ENCODE measurements at regions not wholly inside any gene's neighbourhood (a gene's known extent, or its start where the extent isn't known, plus 50 kb on each side); places are given as distances from the start of the nearest gene placed in this dataset.

DNA sequence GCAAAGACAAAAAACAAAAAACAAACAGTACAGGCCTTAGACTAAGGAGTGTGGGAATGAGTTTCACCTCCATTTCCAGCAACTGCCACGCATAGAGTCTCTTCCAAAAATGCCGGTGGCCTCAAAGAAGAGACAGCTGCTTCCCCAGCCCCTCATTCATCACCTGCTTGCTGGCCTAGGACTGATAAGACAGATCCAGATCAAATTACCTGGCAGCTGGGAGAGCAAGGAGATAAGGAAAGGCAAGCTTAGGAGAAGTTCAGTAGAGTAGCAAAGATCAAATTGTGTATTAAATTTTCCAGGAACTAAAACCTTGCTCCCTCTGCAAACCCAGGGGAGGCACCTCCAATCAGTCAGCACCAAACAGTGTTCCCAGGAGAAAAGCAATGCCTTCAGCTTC lies 325.8 kb upstream of the CTNNB1 start:
- Histone ChIP-seq H2AK5ac (ENCODE audit: low read length) (no peak overlapping the region), H3K4me2 (ENCODE audit: low read length) (no peak overlapping the region), H3K14ac (ENCODE audit: low read length) (no peak overlapping the region), H2AFZ (ENCODE audit: insufficient read depth, low read length, poor library complexity) (no peak overlapping the region), H2BK120ac (ENCODE audit: insufficient read depth, low read length, poor library complexity) (no peak overlapping the region), H3K36me3 (ENCODE audit: control insufficient read depth in 1 of 2, insufficient read depth in 2 of 2, low read length in 2 of 2) (no peaks in the 10 kb centered on the region), H3K27me3 (ENCODE audit: insufficient read depth, low read length) (no peaks in the 10 kb centered on the region), H3K4ac (ENCODE audit: low read depth, low read length) (no peak overlapping the region), H4K8ac (ENCODE audit: low read depth, low read length) (no peak overlapping the region), H3K79me1 (ENCODE audit: low read length) (peaks cover 12% of the 10 kb centered on the region), H4K91ac (ENCODE audit: low read depth, low read length) (no peak overlapping the region), H2BK5ac (ENCODE audit: low read depth, low read length, poor library complexity) (no peak overlapping the region), H2BK12ac (ENCODE audit: low read length) (no peak overlapping the region), H3K4me1 (ENCODE audit: control insufficient read depth in 1 of 2, insufficient read depth in 2 of 2, low read length in 2 of 2) (peaks cover 20 to 29% of the 10 kb centered on the region in 2 experiments), H3K18ac (ENCODE audit: low read length) (no peak overlapping the region), H3K27ac (ENCODE audit: low read depth, low read length) (no peak overlapping the region), H4K12ac (ENCODE audit: low read depth, low read length) (no peak overlapping the region), H3K23ac (ENCODE audit: low read length) (no peak overlapping the region), H3K9ac (ENCODE audit: low read length) (no peak overlapping the region), H3K79me2 (ENCODE audit: control insufficient read depth, insufficient read depth, low read length, poor library complexity) (no peaks in the 10 kb centered on the region), H3K9me3 (ENCODE audit: insufficient read depth, low read depth, low read length) (no peaks in the 10 kb centered on the region), H3K4me3 (ENCODE audit: low read depth, low read length) (no peak overlapping the region)
- WGBS (ENCODE audit: extremely low coverage, insufficient coverage, insufficient read length), result no CpG with 5 or more reads among the region's 2 CpGs
- DNase-seq, result no peak

DNA sequence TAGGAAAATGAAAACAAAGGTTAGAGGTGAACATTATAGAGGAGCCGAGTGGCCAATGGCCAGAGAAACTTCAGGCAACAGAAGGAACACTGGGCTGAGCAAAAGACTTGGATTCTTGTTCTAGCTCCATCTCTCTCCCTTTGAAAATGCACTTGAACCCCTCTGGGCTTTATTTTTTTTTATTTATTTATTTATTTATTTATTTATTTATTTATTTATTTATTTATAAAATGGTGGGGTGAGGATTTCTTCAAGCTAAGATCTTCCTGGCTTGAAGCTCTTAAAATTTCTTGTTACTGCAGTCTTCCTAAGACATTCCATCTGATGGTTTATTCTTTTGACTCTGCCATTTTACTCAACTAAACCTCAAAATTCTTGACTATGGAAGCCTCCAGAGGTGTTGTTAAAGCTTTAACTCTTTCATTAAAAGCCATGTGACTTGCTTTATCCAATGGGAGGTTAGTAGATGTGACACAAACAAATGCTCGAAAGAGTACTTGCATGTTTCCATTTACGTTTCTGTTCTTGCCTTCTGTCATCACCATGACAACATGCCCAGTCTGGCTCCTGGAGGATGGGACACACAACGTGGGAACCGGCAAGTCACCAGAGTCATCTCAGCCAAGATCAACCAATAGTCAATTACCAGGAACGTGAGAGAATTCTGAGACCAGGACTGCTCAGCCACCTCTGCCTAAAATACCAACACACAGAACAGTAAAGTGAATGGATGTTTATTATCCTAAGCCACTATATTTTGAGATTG lies 325.2 kb upstream of the CTNNB1 start:
- no peak overlapping the region for H3K18ac ChIP-seq (ENCODE audit: low read length)
- no peak overlapping the region for H2BK12ac ChIP-seq (ENCODE audit: low read length)
- DNase-seq, result no peak
- H3K4me2 ChIP-seq (ENCODE audit: low read length), result no peak overlapping the region
- H4K12ac ChIP-seq (ENCODE audit: low read depth, low read length), result no peak overlapping the region
- H3K9ac ChIP-seq (ENCODE audit: low read length), result no peak overlapping the region
- no peak overlapping the region for H3K4ac ChIP-seq (ENCODE audit: low read depth, low read length)
- H2AFZ ChIP-seq (ENCODE audit: insufficient read depth, low read length, poor library complexity), result no peak overlapping the region
- WGBS (ENCODE audit: extremely low coverage, insufficient coverage, insufficient read length), result no CpG with 5 or more reads among the region's 6 CpGs
- peaks cover 19 to 27% of the 10 kb centered on the region in 2 experiments for H3K4me1 ChIP-seq (ENCODE audit: control insufficient read depth in 1 of 2, insufficient read depth in 2 of 2, low read length in 2 of 2)
- H2BK5ac ChIP-seq (ENCODE audit: low read depth, low read length, poor library complexity), result no peak overlapping the region
- no peak overlapping the region for H3K14ac ChIP-seq (ENCODE audit: low read length)
- no peaks in the 10 kb centered on the region for H3K36me3 ChIP-seq (ENCODE audit: control insufficient read depth in 1 of 2, insufficient read depth in 2 of 2, low read length in 2 of 2)
- no peak overlapping the region for H4K8ac ChIP-seq (ENCODE audit: low read depth, low read length)
- H3K27me3 ChIP-seq (ENCODE audit: insufficient read depth, low read length), result no peaks in the 10 kb centered on the region
- no peak overlapping the region for H3K4me3 ChIP-seq (ENCODE audit: low read depth, low read length)
- no peaks in the 10 kb centered on the region for H3K9me3 ChIP-seq (ENCODE audit: insufficient read depth, low read depth, low read length)
- H4K91ac ChIP-seq (ENCODE audit: low read depth, low read length), result no peak overlapping the region
- no peaks in the 10 kb centered on the region for H3K79me2 ChIP-seq (ENCODE audit: control insufficient read depth, insufficient read depth, low read length, poor library complexity)
- H3K79me1 ChIP-seq (ENCODE audit: low read length), result peaks cover 15% of the 10 kb centered on the region
- H2BK120ac ChIP-seq (ENCODE audit: insufficient read depth, low read length, poor library complexity), result no peak overlapping the region
- H3K27ac ChIP-seq (ENCODE audit: low read depth, low read length), result no peak overlapping the region
- H3K23ac ChIP-seq (ENCODE audit: low read length), result no peak overlapping the region
- H2AK5ac ChIP-seq (ENCODE audit: low read length), result no peak overlapping the region

DNA sequence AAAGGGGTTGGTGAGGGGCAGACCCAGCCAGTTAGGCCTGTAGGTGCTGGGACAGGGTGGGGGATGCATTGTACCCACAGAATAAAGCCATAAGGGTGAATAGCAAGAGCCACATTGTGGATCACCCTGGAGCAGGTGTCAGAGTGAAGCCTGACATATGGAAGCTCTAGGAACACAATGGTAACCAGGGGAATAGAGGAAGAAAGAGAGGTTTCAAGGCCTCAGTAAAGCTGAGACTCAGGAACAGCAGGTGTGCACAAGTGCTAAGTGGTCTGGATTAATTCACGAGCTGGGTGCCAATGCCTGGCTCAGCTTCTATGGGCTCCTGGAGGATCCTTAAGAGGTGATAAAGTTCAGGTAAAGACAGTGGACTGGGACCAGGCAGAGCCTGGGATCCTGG lies 323.7 kb upstream of the CTNNB1 start:
- H3K9ac ChIP-seq (ENCODE audit: low read length), result no peak overlapping the region
- H3K18ac ChIP-seq (ENCODE audit: low read length), result peak overlapping the region; percentile 26
- DNase-seq, result no peak
- no peak overlapping the region for H3K4ac ChIP-seq (ENCODE audit: low read depth, low read length)
- no peak overlapping the region for H4K91ac ChIP-seq (ENCODE audit: low read depth, low read length)
- no CpG with 5 or more reads among the region's 1 CpG for WGBS (ENCODE audit: extremely low coverage, insufficient coverage, insufficient read length)
- no peak overlapping the region for H3K4me3 ChIP-seq (ENCODE audit: low read depth, low read length)
- H3K79me2 ChIP-seq (ENCODE audit: control insufficient read depth, insufficient read depth, low read length, poor library complexity), result no peaks in the 10 kb centered on the region
- no peaks in the 10 kb centered on the region for H3K36me3 ChIP-seq (ENCODE audit: control insufficient read depth in 1 of 2, insufficient read depth in 2 of 2, low read length in 2 of 2)
- no peak overlapping the region for H4K8ac ChIP-seq (ENCODE audit: low read depth, low read length)
- H3K4me2 ChIP-seq (ENCODE audit: low read length), result no peak overlapping the region
- no peaks in the 10 kb centered on the region for H3K9me3 ChIP-seq (ENCODE audit: insufficient read depth, low read depth, low read length)
- H3K4me1 ChIP-seq (ENCODE audit: control insufficient read depth in 1 of 2, insufficient read depth in 2 of 2, low read length in 2 of 2), result peaks cover 12 to 24% of the 10 kb centered on the region in 2 experiments
- no peak overlapping the region for H3K14ac ChIP-seq (ENCODE audit: low read length)
- H3K27me3 ChIP-seq (ENCODE audit: insufficient read depth, low read length), result no peaks in the 10 kb centered on the region
- H3K27ac ChIP-seq (ENCODE audit: low read depth, low read length), result no peak overlapping the region
- peaks cover 15% of the 10 kb centered on the region for H3K79me1 ChIP-seq (ENCODE audit: low read length)
- no peak overlapping the region for H2BK120ac ChIP-seq (ENCODE audit: insufficient read depth, low read length, poor library complexity)
- no peak overlapping the region for H2AK5ac ChIP-seq (ENCODE audit: low read length)
- H4K12ac ChIP-seq (ENCODE audit: low read depth, low read length), result no peak overlapping the region
- peak overlapping the region; percentile 51 for H2BK12ac ChIP-seq (ENCODE audit: low read length)
- no peak overlapping the region for H2AFZ ChIP-seq (ENCODE audit: insufficient read depth, low read length, poor library complexity)
- H3K23ac ChIP-seq (ENCODE audit: low read length), result no peak overlapping the region
- no peak overlapping the region for H2BK5ac ChIP-seq (ENCODE audit: low read depth, low read length, poor library complexity)

DNA sequence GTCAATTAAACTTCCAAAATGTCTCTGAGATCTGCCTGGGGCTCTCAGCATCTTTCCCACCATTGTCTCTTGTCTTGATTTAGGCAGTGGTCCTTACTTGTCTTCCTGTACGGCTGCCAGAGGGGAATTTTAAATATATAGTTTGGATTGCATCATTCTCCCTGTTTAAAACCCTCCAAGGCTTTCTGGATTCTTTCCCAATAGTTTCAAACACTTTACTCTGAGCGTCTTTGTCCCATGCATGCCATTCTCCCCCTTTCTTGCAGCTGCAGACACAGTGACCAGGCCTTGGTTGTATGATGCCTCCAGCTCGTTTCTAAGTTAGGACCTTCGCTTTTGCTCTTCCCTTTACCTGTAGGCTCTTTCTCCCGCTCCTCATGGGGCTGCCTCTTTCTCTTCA lies 323.3 kb upstream of the CTNNB1 start:
- Histone ChIP-seq H2BK12ac (ENCODE audit: low read length) (no peak overlapping the region), H3K27ac (ENCODE audit: low read depth, low read length) (no peak overlapping the region), H4K91ac (ENCODE audit: low read depth, low read length) (no peak overlapping the region), H3K4ac (ENCODE audit: low read depth, low read length) (no peak overlapping the region), H3K14ac (ENCODE audit: low read length) (no peak overlapping the region), H3K36me3 (ENCODE audit: control insufficient read depth in 1 of 2, insufficient read depth in 2 of 2, low read length in 2 of 2) (no peaks in the 10 kb centered on the region), H2BK120ac (ENCODE audit: insufficient read depth, low read length, poor library complexity) (no peak overlapping the region), H3K23ac (ENCODE audit: low read length) (no peak overlapping the region), H3K9me3 (ENCODE audit: insufficient read depth, low read depth, low read length) (no peaks in the 10 kb centered on the region), H4K8ac (ENCODE audit: low read depth, low read length) (no peak overlapping the region), H3K79me2 (ENCODE audit: control insufficient read depth, insufficient read depth, low read length, poor library complexity) (no peaks in the 10 kb centered on the region), H3K4me1 (ENCODE audit: control insufficient read depth in 1 of 2, insufficient read depth in 2 of 2, low read length in 2 of 2) (peaks cover 12 to 24% of the 10 kb centered on the region in 2 experiments), H3K27me3 (ENCODE audit: insufficient read depth, low read length) (no peaks in the 10 kb centered on the region), H3K4me3 (ENCODE audit: low read depth, low read length) (no peak overlapping the region), H2AFZ (ENCODE audit: insufficient read depth, low read length, poor library complexity) (no peak overlapping the region), H2AK5ac (ENCODE audit: low read length) (no peak overlapping the region), H3K79me1 (ENCODE audit: low read length) (peaks cover 15% of the 10 kb centered on the region), H3K18ac (ENCODE audit: low read length) (no peak overlapping the region), H3K9ac (ENCODE audit: low read length) (no peak overlapping the region), H2BK5ac (ENCODE audit: low read depth, low read length, poor library complexity) (no peak overlapping the region), H4K12ac (ENCODE audit: low read depth, low read length) (no peak overlapping the region), H3K4me2 (ENCODE audit: low read length) (no peak overlapping the region)
- no CpG with 5 or more reads among the region's 5 CpGs for WGBS (ENCODE audit: extremely low coverage, insufficient coverage, insufficient read length)
- no peak for DNase-seq

Measured in trophoblast cell (in vitro differentiated cells and primary cell).